ENCODE measurements at regions not wholly inside any gene's neighbourhood (a gene's known extent, or its start where the extent isn't known, plus 50 kb on each side); places are given as distances from the start of the nearest gene placed in this dataset.
"Not testable (repeated sequence)": the region's sequence is repeated elsewhere in the genome, so short reads cannot be mapped to it uniquely, and the experiment has no call there.

- in situ Hi-C loops (cut with MboI; ENCODE audit: low sequenced_read_pairs in 4 of 4): no loop called here
These were observed 135.0 kb upstream of the KCNE2 start for GRCh38 chr21:34228792-34229191.

GRCh38 chr21:34229353-34229752 is 134.5 kb upstream of the KCNE2 start:
- ATAC-seq: no peak
- in situ Hi-C loops (cut with MboI; ENCODE audit: low sequenced_read_pairs in 4 of 4) (no loop called here), intact Hi-C loops (cut with DNase I; ENCODE audit: low total_unique reads) (no loop called here)
- H3K36me3 ChIP-seq: no peaks in the 10 kb centered on the region
- H3K27ac ChIP-seq: no peak overlapping the region
- TF ChIP-seq POLR2A (IDR thresholded peaks at IDR 0.05) (no peak), CTCF (IDR thresholded peaks at IDR 0.05 in 4 of 5, conservative IDR thresholded peaks at IDR 0.05 in 1 of 5) (no peak)
- no peak overlapping the region for H3K4me3 ChIP-seq
- H3K27me3 ChIP-seq: no peaks in the 10 kb centered on the region
- no peak for DNase-seq
- H3K4me1 ChIP-seq: peaks cover 0 to 5% of the 10 kb centered on the region in 2 donors
- H3K9me3 ChIP-seq: no peaks in the 10 kb centered on the region

More at GRCh38 chr21:34228792-34229191, 135.0 kb upstream of the KCNE2 start:
- TF ChIP-seq POLR2A (IDR thresholded peaks at IDR 0.05) (no peak), CTCF (IDR thresholded peaks at IDR 0.05 in 4 of 5, conservative IDR thresholded peaks at IDR 0.05 in 1 of 5) (no peak)
- ATAC-seq (no peak), DNase-seq (no peak)
- Histone ChIP-seq H3K4me3 (no peak overlapping the region), H3K4me1 (peaks cover 0 to 5% of the 10 kb centered on the region in 2 donors), H3K36me3 (no peaks in the 10 kb centered on the region), H3K27ac (no peak overlapping the region), H3K27me3 (no peaks in the 10 kb centered on the region), H3K9me3 (no peaks in the 10 kb centered on the region)
- intact Hi-C loops (cut with DNase I; ENCODE audit: low total_unique reads): no loop called here

GRCh38 chr21:34233741-34234140 is 130.1 kb upstream of the KCNE2 start:
- H3K4me3 ChIP-seq; DNase-seq; in situ Hi-C loops (cut with MboI; ENCODE audit: low sequenced_read_pairs in 4 of 4); H3K9me3 ChIP-seq; ATAC-seq; intact Hi-C loops (cut with DNase I; ENCODE audit: low total_unique reads); H3K27me3 ChIP-seq; H3K27ac ChIP-seq; H3K36me3 ChIP-seq: not testable (repeated sequence)
- H3K4me1 ChIP-seq: peaks cover 8 to 11% of the 10 kb centered on the region in 2 donors

GRCh38 chr21:34235514-34235913 is 128.3 kb upstream of the KCNE2 start:
- DNase-seq (no peak), ATAC-seq (no peak)
- TF ChIP-seq CTCF (IDR thresholded peaks at IDR 0.05 in 4 of 5, conservative IDR thresholded peaks at IDR 0.05 in 1 of 5) (no peak), POLR2A (IDR thresholded peaks at IDR 0.05) (no peak)
- intact Hi-C loops (cut with DNase I; ENCODE audit: low total_unique reads) (no loop called here), in situ Hi-C loops (cut with MboI; ENCODE audit: low sequenced_read_pairs in 4 of 4) (no loop called here)
- Histone ChIP-seq H3K36me3 (no peaks in the 10 kb centered on the region), H3K4me3 (no peak overlapping the region), H3K4me1 (peaks cover 8 to 11% of the 10 kb centered on the region in 2 donors), H3K27ac (no peak overlapping the region), H3K27me3 (no peaks in the 10 kb centered on the region), H3K9me3 (no peaks in the 10 kb centered on the region)

- ATAC-seq (no peak), DNase-seq (no peak)
- H3K27me3 ChIP-seq: no peaks in the 10 kb centered on the region
- no peaks in the 10 kb centered on the region for H3K9me3 ChIP-seq
- TF ChIP-seq CTCF (IDR thresholded peaks at IDR 0.05 in 4 of 5, conservative IDR thresholded peaks at IDR 0.05 in 1 of 5) (no peak), POLR2A (IDR thresholded peaks at IDR 0.05) (no peak)
- no peak overlapping the region for H3K4me3 ChIP-seq
- intact Hi-C loops (cut with DNase I; ENCODE audit: low total_unique reads) (loop anchor here (10.0 kb wide), 1 partner anchor 62 kb away; no protein-coding TSS in a partner anchor), in situ Hi-C loops (cut with MboI; ENCODE audit: low sequenced_read_pairs in 4 of 4) (no loop called here)
- no peaks in the 10 kb centered on the region for H3K36me3 ChIP-seq
- no peaks in the 10 kb centered on the region for H3K4me1 ChIP-seq
- no peak overlapping the region for H3K27ac ChIP-seq
These were observed 120.8 kb upstream of the KCNE2 start for GRCh38 chr21:34242973-34243372.

All from gastrocnemius medialis (tissue), 4 donors.